Ovary (tissue), 7 donors: ENCODE measurements at regions not wholly inside any gene's neighbourhood (a gene's known extent, or its start where the extent isn't known, plus 50 kb on each side); places are given as distances from the start of the nearest gene placed in this dataset.

Source experiments
- DNase-seq, 5 donors: peaks; one replicate each; pipeline ENCODE4 v3.0.0-alpha.2; 2019 to 2020
- H3K27ac ChIP-seq, 2 donors: fragments of 200-600 bp; one replicate each; pipeline versions ENCODE4 v1.5.1 to v1.8.0; 2019 to 2022
- H3K27me3 ChIP-seq: fragments of 200-600 bp; one replicate; pipeline ENCODE4 v1.8.0; 2022
- H3K36me3 ChIP-seq: fragments of 200-600 bp; sonication (generic); one replicate; pipeline ENCODE4 v1.5.1; 2019
- H3K4me1 ChIP-seq: one replicate; pipeline ENCODE4 v1.8.1; 2013; ENCODE audit warnings: mild to moderate bottlenecking, moderate library complexity; ENCODE audit not compliant: insufficient read depth
- H3K4me3 ChIP-seq: fragments of 200-600 bp; sonication (generic); one replicate; pipeline ENCODE4 v1.5.1; 2017
- H3K9me3 ChIP-seq, 2 donors: fragments of 200-600 bp in 1 of 2; sonication (generic) in 1 of 2; one replicate each; pipeline versions ENCODE4 v1.5.1 to v1.8.1; 2013 to 2019; ENCODE audit warnings: mild to moderate bottlenecking in 1 of 2, moderate library complexity in 1 of 2
- CTCF ChIP-seq, 3 donors: fragments of 450-650 bp in 2 of 3; fragments of 200-600 bp in 1 of 3; IDR thresholded peaks; one replicate each; pipeline versions ENCODE4 v1.5.1 to v1.8.0; 2016 to 2022; ENCODE audit warnings: antibody characterized with exemption in 3 of 3, mild to moderate bottlenecking in 1 of 3
- EP300 ChIP-seq: sonication (generic); formaldehyde crosslinking; IDR thresholded peaks from one replicate; pipeline ENCODE4 v1.6.1; 2017; ENCODE audit warnings: antibody characterized with exemption
- POLR2A ChIP-seq: fragments of 450-650 bp; IDR thresholded peaks from one replicate; pipeline ENCODE4 v1.6.1; 2017; ENCODE audit warnings: antibody characterized with exemption, mild to moderate bottlenecking, moderate library complexity
- WGBS, 3 donors: extraction: QIAGEN DNeasy Blood & Tissue Kit in 1 of 3; methylation state at CpG; one replicate each; pipeline versions ENCODE4 v1.1.5 to v1.1.7; 2013 to 2017; 5-methylcytosine and 5-hydroxymethylcytosine counted together
- intact Hi-C, 4 donors: fragments of 100-400 bp; cut with DNase I; formaldehyde crosslinking; loops; one replicate each; pipeline versions ENCODE4 v1.11.0 to v1.15.1; 2022 to 2023
- donor health status: DM: no; HTN: no; CAD: no; lungs with moderate emphysema.
- donor health status: DM: no; HTN: no; CAD: no.
- donor health status: Bipolar disorder and iron deficiency.
- donor health status: DM: no; HTN: no; CAD: no.
- donor health status: DM: yes; HTN: yes; CAD: no.

- 67 to 82% (median 74%) methylated on average over 5 of the region's 5 CpGs for WGBS, 3 donors
- TF ChIP-seq CTCF (IDR thresholded peaks at IDR 0.05) = no peak
- TF ChIP-seq EP300 = no peak
- TF ChIP-seq POLR2A = no peak
- DNase-seq = peak in 1 of 5 donors; percentile 30
- Histone ChIP-seq H3K27ac (no peak overlapping the region), H3K9me3 (no peaks in the 10 kb centered on the region), H3K27me3 (no peaks in the 10 kb centered on the region), H3K4me3 (no peak overlapping the region), H3K4me1 (no peaks in the 10 kb centered on the region), H3K36me3 (no peaks in the 10 kb centered on the region)
- intact Hi-C loops = no loop called here
These were observed 88.5 kb upstream of the IER5L start for GRCh38 chr9:129266536-129266935.

GRCh38 chr9:129264388-129264787 is 86.3 kb upstream of the IER5L start:
- H3K36me3 ChIP-seq = no peaks in the 10 kb centered on the region
- 89 to 93% methylated on average over 5 of the region's 5 CpGs; no CpG with 5 or more reads in 1 of the 3 donors for WGBS, 3 donors
- no peaks in the 10 kb centered on the region for H3K4me1 ChIP-seq
- no peaks in the 10 kb centered on the region for H3K9me3 ChIP-seq
- H3K4me3 ChIP-seq = no peak overlapping the region
- no peak for DNase-seq
- no peak overlapping the region for H3K27ac ChIP-seq
- TF ChIP-seq POLR2A = no peak
- TF ChIP-seq EP300 = no peak
- no peak for TF ChIP-seq CTCF (IDR thresholded peaks at IDR 0.05)
- intact Hi-C loops = no loop called here
- no peaks in the 10 kb centered on the region for H3K27me3 ChIP-seq

- TF ChIP-seq CTCF (IDR thresholded peaks at IDR 0.05) = no peak
- TF ChIP-seq EP300 = no peak
- no peak for TF ChIP-seq POLR2A
- Histone ChIP-seq H3K36me3 (no peaks in the 10 kb centered on the region), H3K27ac (no peak overlapping the region), H3K27me3 (no peaks in the 10 kb centered on the region), H3K9me3 (no peaks in the 10 kb centered on the region), H3K4me1 (peaks cover 3% of the 10 kb centered on the region), H3K4me3 (no peak overlapping the region)
- 66 to 69% (median 68%) methylated on average over 8 of the region's 8 CpGs for WGBS, 3 donors
- intact Hi-C loops = no loop called here
- DNase-seq = peak in 1 of 5 donors; percentile 58
These were observed 85.8 kb upstream of the IER5L start for GRCh38 chr9:129263836-129264235.

- Histone ChIP-seq H3K27me3 (no peaks in the 10 kb centered on the region), H3K27ac (no peak overlapping the region), H3K36me3 (no peaks in the 10 kb centered on the region), H3K4me1 (peaks cover 7% of the 10 kb centered on the region), H3K9me3 (no peaks in the 10 kb centered on the region), H3K4me3 (no peak overlapping the region)
- WGBS, 3 donors = 90 to 96% (median 95%) methylated on average over 8 to 9 of the region's 9 CpGs
- TF ChIP-seq CTCF (IDR thresholded peaks at IDR 0.05) (no peak), POLR2A (no peak), EP300 (no peak)
- peak in 1 of 5 donors; percentile 30 for DNase-seq
- intact Hi-C loops = no loop called here
These were observed 84.2 kb upstream of the IER5L start for GRCh38 chr9:129262261-129262660.
